A673 (cell line): ENCODE measurements at regions not wholly inside any gene's neighbourhood (a gene's known extent, or its start where the extent isn't known, plus 50 kb on each side); places are given as distances from the start of the nearest gene placed in this dataset.

ENCODE experiments used
- BruUV-seq: library from RNA; stranded (reverse); fragments of 400-500 nt; replicated peaks from 2 replicates; lab custom pipeline; 2021; lab: Mats Ljungman, UMichigan
- CTCF ChIA-PET: fragments of 300-600 bp; sonication (Branson Sonifier 250); formaldehyde crosslinking; loops from one replicate; lab custom pipeline; 2022; ENCODE audit warnings: antibody characterized with exemption; lab: Charles Lee
- POLR2A ChIA-PET: fragments of 300-600 bp; sonication (Branson Sonifier 250); formaldehyde crosslinking; loops from one replicate; lab custom pipeline; 2022; ENCODE audit warnings: antibody characterized with exemption; ENCODE audit not compliant: low non-redundant PET; lab: Charles Lee
- DNase-seq: peaks from one replicate; pipeline ENCODE4 v3.0.0-alpha.2; 2015; ENCODE audit warnings: low spot score
- H3K27ac ChIP-seq: fragments of 200-600 bp; sonication (generic); 2 replicates; pipeline ENCODE4 v1.5.1; 2016; ENCODE audit warnings: mixed run types, low read depth, mild to moderate bottlenecking, mixed read lengths, antibody characterized with exemption, low read length; ENCODE audit not compliant: poor library complexity, severe bottlenecking
- H3K27me3 ChIP-seq: fragments of 200-600 bp; sonication (generic); replicated peaks from 2 replicates; pipeline ENCODE4 v1.6.1; 2017; ENCODE audit warnings: mixed run types, low read depth, mild to moderate bottlenecking, mixed read lengths, antibody characterized with exemption, low read length; ENCODE audit not compliant: insufficient read depth, poor library complexity
- H3K36me3 ChIP-seq: fragments of 200-600 bp; sonication (generic); 2 replicates; pipeline ENCODE4 v1.6.1; 2016; ENCODE audit warnings: mixed run types, mild to moderate bottlenecking, mixed read lengths, antibody characterized with exemption, low read length; ENCODE audit not compliant: insufficient read depth, poor library complexity, severe bottlenecking
- H3K4me1 ChIP-seq: fragments of 200-600 bp; sonication (generic); 2 replicates; pipeline ENCODE4 v1.6.1; 2017; ENCODE audit warnings: mixed run types, mild to moderate bottlenecking, mixed read lengths, antibody characterized with exemption, low read length; ENCODE audit not compliant: insufficient read depth, poor library complexity, severe bottlenecking
- H3K4me3 ChIP-seq: fragments of 200-600 bp; sonication (generic); 2 replicates; pipeline ENCODE4 v1.5.1; 2016; ENCODE audit warnings: low read depth, mixed run types, mild to moderate bottlenecking, mixed read lengths, low read length; ENCODE audit not compliant: poor library complexity, severe bottlenecking
- H3K9me3 ChIP-seq: fragments of 200-600 bp; sonication (generic); 2 replicates; pipeline ENCODE4 v1.6.1; 2016; ENCODE audit warnings: mixed run types, low read depth, mild to moderate bottlenecking, mixed read lengths, antibody characterized with exemption, low read length; ENCODE audit not compliant: poor library complexity, severe bottlenecking
- EZH2 ChIP-seq: fragments of 200-600 bp; sonication (generic); IDR thresholded peaks from 2 replicates; pipeline ENCODE4 v1.6.1; 2017; ENCODE audit warnings: borderline replicate concordance, low read depth, mild to moderate bottlenecking, mixed read lengths, antibody characterized with exemption, low read length; ENCODE audit not compliant: poor library complexity, severe bottlenecking
- intact Hi-C: fragments of 100-400 bp; cut with micrococcal nuclease; formaldehyde crosslinking; loops from one replicate; pipeline ENCODE4 v1.10.0; 2022; ENCODE audit not compliant: unreplicated experiment
- TF ChIP-seq, protein P1 (sequence below): fragments of 300-800, 200-600 bp; sonication (generic); conservative IDR thresholded peaks from 2 replicates; pipeline ENCODE4 v1.5.1; 2017; ENCODE audit warnings: low read depth, mild to moderate bottlenecking, antibody characterized with exemption, low read length, moderate library complexity, mixed read lengths

- intact Hi-C loops = loop anchor here (10.0 kb wide), 1 partner anchor 214 kb away; no protein-coding TSS in a partner anchor
- no peaks in the 10 kb centered on the region for H3K36me3 ChIP-seq
- H3K4me1 ChIP-seq = peaks cover 10% of the 10 kb centered on the region
- ChIA-PET POLR2A (no interaction called here), CTCF (no interaction called here)
- no peak overlapping the region for H3K27ac ChIP-seq
- no peaks in the 10 kb centered on the region for H3K9me3 ChIP-seq
- no peaks in the 10 kb centered on the region for H3K27me3 ChIP-seq
- BruUV-seq = no TSS peak
- H3K4me3 ChIP-seq = no peak overlapping the region
- DNase-seq = peak; percentile 71
- TF ChIP-seq, protein P1, sequence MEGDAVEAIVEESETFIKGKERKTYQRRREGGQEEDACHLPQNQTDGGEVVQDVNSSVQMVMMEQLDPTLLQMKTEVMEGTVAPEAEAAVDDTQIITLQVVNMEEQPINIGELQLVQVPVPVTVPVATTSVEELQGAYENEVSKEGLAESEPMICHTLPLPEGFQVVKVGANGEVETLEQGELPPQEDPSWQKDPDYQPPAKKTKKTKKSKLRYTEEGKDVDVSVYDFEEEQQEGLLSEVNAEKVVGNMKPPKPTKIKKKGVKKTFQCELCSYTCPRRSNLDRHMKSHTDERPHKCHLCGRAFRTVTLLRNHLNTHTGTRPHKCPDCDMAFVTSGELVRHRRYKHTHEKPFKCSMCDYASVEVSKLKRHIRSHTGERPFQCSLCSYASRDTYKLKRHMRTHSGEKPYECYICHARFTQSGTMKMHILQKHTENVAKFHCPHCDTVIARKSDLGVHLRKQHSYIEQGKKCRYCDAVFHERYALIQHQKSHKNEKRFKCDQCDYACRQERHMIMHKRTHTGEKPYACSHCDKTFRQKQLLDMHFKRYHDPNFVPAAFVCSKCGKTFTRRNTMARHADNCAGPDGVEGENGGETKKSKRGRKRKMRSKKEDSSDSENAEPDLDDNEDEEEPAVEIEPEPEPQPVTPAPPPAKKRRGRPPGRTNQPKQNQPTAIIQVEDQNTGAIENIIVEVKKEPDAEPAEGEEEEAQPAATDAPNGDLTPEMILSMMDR = peak; percentile 97
- TF ChIP-seq EZH2 = no peak
Measured at GRCh38 chr7:80018941-80019808, 115.5 kb upstream of the GNAI1 start.

DNA sequence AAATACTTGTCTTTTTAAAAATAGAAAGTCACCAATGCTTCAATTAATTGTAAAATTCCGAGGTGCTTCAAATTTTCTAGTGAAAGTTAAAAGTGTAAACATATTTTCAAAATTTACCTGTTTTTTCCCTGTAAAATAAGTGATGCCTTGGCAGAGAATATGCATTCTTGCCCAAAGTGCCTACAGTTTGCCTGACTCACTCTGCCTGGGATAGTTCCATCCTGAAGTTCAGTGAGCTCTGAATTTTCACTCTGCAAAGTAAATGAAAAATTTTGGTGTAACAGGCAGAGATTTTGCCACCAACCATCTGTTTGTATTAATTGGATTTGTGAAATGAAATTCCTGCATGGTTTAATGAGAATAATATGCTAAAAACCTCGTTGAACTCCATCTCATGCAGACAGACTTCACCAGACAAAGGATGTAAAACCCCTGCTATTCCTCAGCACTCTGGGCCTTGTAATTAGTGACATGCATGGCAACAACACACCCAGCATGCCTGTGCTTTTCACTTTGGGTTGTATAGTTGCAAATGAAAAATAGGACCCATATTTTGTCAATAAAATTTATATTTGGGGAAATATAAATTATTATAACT is 117.4 kb upstream of the GNAI1 start:
- H3K4me3 ChIP-seq = no peak overlapping the region
- TF ChIP-seq, protein P1 = no peak
- no peak for TF ChIP-seq EZH2
- BruUV-seq = no TSS peak
- no peaks in the 10 kb centered on the region for H3K9me3 ChIP-seq
- H3K4me1 ChIP-seq = peaks cover 12% of the 10 kb centered on the region
- ChIA-PET CTCF (no interaction called here), POLR2A (no interaction called here)
- H3K36me3 ChIP-seq = no peaks in the 10 kb centered on the region
- no peak overlapping the region for H3K27ac ChIP-seq
- no peak for DNase-seq
- intact Hi-C loops = loop anchor here (10.0 kb wide), 1 partner anchor 212 kb away; no protein-coding TSS in a partner anchor
- H3K27me3 ChIP-seq = no peaks in the 10 kb centered on the region

- Histone ChIP-seq H3K9me3 (no peaks in the 10 kb centered on the region), H3K36me3 (no peaks in the 10 kb centered on the region), H3K27me3 (no peaks in the 10 kb centered on the region), H3K27ac (no peak overlapping the region), H3K4me1 (peaks cover 12% of the 10 kb centered on the region), H3K4me3 (no peak overlapping the region)
- ChIA-PET POLR2A (interaction anchor here (0.7 kb wide), 1 partner anchor 99 kb away, joined by 3 read pairs; no protein-coding TSS in a partner anchor), CTCF (no interaction called here)
- intact Hi-C loops = loop anchor here (10.0 kb wide), 1 partner anchor 210 kb away; no protein-coding TSS in a partner anchor
- no peak for TF ChIP-seq EZH2
- TF ChIP-seq, protein P1 = no peak
- DNase-seq = peak; percentile 91
- BruUV-seq = no TSS peak
Measured at GRCh38 chr7:80014511-80014910, 120.1 kb upstream of the GNAI1 start.
